AG04449 (cell line): ENCODE measurements at regions not wholly inside any gene's neighbourhood (a gene's known extent, or its start where the extent isn't known, plus 50 kb on each side); places are given as distances from the start of the nearest gene placed in this dataset.
A peak's percentile ranks its signal among the peaks of the same experiment; 100 is the strongest.

ENCODE experiments used
- CTCF ChIA-PET: fragments of 350-600 bp; formaldehyde crosslinking; extraction: SDS; loops from one replicate; lab custom pipeline; 2021; ENCODE audit warnings: antibody characterized with exemption; lab: Yijun Ruan, JAX
- POLR2A ChIA-PET: fragments of 400-600, 350-600 bp; formaldehyde crosslinking; extraction: SDS; loops from one replicate; lab custom pipeline; 2020; ENCODE audit warnings: antibody characterized with exemption, inconsistent platforms; lab: Yijun Ruan, JAX
- DNase-seq: peaks from one replicate; pipeline ENCODE4 v3.0.0-alpha.2; 2010; ENCODE audit warnings: low read depth, low spot score
- H3K4me3 ChIP-seq: 2 replicates; pipeline ENCODE4 v1.5.1; 2011; ENCODE audit warnings: low read depth, mild to moderate bottlenecking, control low read depth, low read length
- TF ChIP-seq, protein P1 (sequence below): IDR thresholded peaks from one replicate; pipeline ENCODE4 v1.5.1; 2011; ENCODE audit warnings: mild to moderate bottlenecking, moderate library complexity, low read length, control low read depth, inconsistent platforms; ENCODE audit not compliant: insufficient read depth; ENCODE audit errors: missing control alignments

GRCh38 chr21:38668541-38668940 lies 137.2 kb upstream of the ETS2 start:
- no peak for DNase-seq
- no peak overlapping the region for H3K4me3 ChIP-seq
- POLR2A ChIA-PET = no interaction called here
- CTCF ChIA-PET = interaction anchor here (0.7 to 4.2 kb wide), 12 partner anchors 10 to 509 kb away, joined by 3 to 33 read pairs (median 5); no protein-coding TSS in a partner anchor
- TF ChIP-seq, protein P1, sequence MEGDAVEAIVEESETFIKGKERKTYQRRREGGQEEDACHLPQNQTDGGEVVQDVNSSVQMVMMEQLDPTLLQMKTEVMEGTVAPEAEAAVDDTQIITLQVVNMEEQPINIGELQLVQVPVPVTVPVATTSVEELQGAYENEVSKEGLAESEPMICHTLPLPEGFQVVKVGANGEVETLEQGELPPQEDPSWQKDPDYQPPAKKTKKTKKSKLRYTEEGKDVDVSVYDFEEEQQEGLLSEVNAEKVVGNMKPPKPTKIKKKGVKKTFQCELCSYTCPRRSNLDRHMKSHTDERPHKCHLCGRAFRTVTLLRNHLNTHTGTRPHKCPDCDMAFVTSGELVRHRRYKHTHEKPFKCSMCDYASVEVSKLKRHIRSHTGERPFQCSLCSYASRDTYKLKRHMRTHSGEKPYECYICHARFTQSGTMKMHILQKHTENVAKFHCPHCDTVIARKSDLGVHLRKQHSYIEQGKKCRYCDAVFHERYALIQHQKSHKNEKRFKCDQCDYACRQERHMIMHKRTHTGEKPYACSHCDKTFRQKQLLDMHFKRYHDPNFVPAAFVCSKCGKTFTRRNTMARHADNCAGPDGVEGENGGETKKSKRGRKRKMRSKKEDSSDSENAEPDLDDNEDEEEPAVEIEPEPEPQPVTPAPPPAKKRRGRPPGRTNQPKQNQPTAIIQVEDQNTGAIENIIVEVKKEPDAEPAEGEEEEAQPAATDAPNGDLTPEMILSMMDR = no peak

DNA sequence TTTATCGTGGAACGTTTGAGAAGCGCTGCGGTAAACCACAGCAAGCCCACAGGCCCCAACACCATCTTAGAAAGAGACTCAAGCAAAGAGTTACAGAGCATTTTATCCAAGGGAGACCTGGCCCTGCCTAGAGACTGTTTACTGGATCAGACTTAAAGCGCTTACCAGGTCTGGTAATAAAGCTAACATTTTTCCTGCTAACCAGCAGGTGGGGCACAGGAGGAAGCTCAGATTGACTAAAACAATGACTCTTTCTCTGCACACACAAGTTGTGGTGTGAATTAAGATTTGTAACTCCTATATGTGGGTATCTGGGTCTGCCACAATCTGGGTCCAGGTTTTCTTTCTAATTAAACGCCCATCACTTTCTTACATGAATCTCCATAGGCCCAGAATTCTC lies 136.5 kb upstream of the ETS2 start:
- ChIA-PET POLR2A (no interaction called here), CTCF (interaction anchor here (0.7 to 4.2 kb wide), 13 partner anchors 9 to 508 kb away, joined by 3 to 33 read pairs (median 4); no protein-coding TSS in a partner anchor)
- H3K4me3 ChIP-seq = no peak overlapping the region
- DNase-seq = no peak
- TF ChIP-seq, protein P1 = peak; percentile 41

- no peak overlapping the region for H3K4me3 ChIP-seq
- no peak for DNase-seq
- POLR2A ChIA-PET = no interaction called here
- CTCF ChIA-PET = interaction anchor here (0.8 to 4.2 kb wide), 5 partner anchors 9 to 467 kb away, joined by 3 to 33 read pairs (median 6); no protein-coding TSS in a partner anchor
- TF ChIP-seq, protein P1 = no peak
Observed at GRCh38 chr21:38670861-38671260, 134.9 kb upstream of the ETS2 start.

- no peak overlapping the region for H3K4me3 ChIP-seq
- ChIA-PET POLR2A (no interaction called here), CTCF (interaction anchor here (1.0 kb wide), 1 partner anchor 10 kb away, joined by 3 read pairs; no protein-coding TSS in a partner anchor)
- DNase-seq = no peak
- TF ChIP-seq, protein P1 = no peak
Observed at GRCh38 chr21:38671773-38672172, 134.0 kb upstream of the ETS2 start.

DNA sequence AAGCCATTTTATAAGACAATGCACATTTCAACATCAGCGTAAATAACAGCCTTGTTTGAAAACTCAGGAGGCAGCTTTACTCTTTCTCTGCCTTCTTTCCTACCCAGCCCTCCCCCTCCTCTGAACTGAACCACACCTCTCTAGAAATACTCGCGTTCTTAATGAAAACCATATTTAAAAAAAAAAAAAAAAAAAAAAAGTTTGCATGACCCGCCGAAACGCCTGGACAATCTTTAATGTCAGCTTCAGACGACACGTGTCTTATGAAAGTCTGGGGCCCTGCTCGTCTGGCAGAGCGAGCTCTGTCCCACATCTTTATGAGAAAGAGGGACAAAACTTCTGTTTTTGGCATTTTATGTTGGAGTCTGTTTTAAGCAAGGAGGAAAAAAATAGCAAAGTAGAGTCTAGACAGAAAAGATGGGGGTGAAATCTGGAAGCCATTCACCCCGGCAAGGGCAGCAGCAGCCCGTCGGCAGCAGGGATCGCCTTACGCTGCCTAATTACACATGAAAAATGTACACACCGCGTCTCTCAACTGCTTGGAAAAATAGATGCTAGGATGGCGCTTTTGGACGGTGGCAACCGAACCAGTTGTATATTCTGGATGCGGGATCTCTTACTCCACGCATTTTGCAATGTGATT lies 130.4 kb upstream of the ETS2 start:
- DNase-seq = no peak
- TF ChIP-seq, protein P1 = no peak
- ChIA-PET CTCF (interaction anchor here (1.0 kb wide), 1 partner anchor 37 kb away, joined by 4 read pairs; no protein-coding TSS in a partner anchor), POLR2A (no interaction called here)
- no peak overlapping the region for H3K4me3 ChIP-seq

GRCh38 chr21:38678827-38679226 lies 126.9 kb upstream of the ETS2 start:
- CTCF ChIA-PET = interaction anchor here (0.9 to 3.2 kb wide), 3 partner anchors 10 to 459 kb away, joined by 3 to 20 read pairs (median 4); no protein-coding TSS in a partner anchor
- no peak overlapping the region for H3K4me3 ChIP-seq

More at GRCh38 chr21:38678827-38679226, 126.9 kb upstream of the ETS2 start:
- DNase-seq = no peak
- TF ChIP-seq, protein P1 = no peak
- POLR2A ChIA-PET = no interaction called here
